SKM-1 treated with dmso at 0.1 percent for 144 hours (cell line): ENCODE measurements at regions not wholly inside any gene's neighbourhood (a gene's known extent, or its start where the extent isn't known, plus 50 kb on each side); places are given as distances from the start of the nearest gene placed in this dataset.

ENCODE experiments used
- DNase-seq: peaks from one replicate; lab custom pipeline; 2025; ENCODE audit not compliant: unreplicated experiment; lab: John Stamatoyannopoulos, UW

DNA sequence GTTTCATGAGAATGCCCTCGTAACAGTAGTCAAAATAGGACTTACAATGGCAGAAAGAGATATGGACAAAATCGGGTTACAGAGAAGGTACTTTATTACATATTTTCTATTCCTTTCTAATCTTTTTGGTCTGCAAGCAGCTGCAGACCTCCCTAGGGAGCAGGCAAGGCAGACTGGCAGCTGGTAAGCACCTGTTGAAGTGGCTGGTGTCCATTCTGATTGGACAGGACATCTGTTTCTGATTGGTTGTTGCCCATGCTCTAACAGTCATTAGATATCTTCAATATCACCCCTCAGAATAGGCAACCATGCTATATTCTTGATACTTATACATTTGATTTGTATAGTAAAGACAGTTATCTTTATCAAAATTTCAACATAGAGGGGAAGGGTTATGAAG, 606.3 kb downstream of the KCNJ2 start:
- DNase-seq, result no peak

DNA sequence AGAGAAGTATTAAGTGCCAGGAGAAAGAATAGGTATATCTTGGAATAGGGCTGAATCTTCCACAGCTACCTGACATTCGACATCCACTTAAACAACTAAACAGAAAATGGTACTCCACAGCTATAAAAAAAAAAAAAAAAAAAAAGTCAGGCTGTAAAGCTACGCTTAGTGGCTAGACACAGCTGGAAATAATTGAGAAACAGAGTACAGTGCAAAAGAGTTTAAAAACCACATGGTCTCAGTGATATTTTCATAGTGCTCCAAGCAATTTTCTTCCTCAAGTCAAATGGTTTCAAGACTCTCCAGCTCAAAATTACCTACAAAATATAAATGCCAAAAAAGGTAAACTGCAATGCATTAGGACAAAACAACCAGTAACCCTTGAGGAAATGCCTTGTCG, 607.1 kb downstream of the KCNJ2 start:
- DNase-seq, result no peak

DNA sequence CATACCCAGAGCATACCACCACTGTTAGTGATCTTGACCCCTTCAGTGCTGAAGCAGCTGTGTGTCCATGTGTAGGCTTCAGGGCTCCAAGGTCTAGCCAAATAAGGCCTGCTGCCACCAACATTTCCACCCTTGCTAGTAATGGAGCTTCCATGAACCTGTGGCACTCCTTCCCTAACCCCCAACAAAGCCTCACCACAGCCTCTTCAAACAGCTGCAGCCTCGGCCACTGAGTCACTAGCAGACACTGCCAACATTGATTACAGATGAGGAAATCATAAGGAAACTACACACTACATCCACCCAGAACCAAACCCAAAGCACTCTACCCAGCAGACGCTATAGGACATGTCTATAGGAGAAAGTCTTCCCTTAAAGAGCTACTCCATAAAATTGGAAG, 610.7 kb downstream of the KCNJ2 start:
- DNase-seq, result no peak

DNA sequence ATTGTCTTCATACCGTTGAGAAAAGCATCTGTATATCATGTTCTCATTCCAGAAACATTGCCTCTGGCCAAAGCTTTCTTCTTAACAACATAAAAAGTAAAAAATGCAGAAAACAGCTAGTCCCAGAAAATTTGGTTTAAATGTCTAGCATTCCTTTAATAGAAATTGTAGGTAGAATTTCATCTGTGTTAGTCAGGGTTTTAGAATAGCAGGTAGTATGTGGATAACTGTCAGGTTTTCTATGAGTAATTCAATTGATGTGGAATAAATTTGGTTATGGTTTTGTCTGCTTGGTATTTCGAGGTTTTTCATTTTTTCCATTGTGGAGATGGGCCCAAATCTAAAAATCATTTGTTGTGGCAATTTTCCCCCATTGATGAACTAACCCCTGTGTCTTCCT, 616.7 kb downstream of the KCNJ2 start:
- no peak for DNase-seq

DNA sequence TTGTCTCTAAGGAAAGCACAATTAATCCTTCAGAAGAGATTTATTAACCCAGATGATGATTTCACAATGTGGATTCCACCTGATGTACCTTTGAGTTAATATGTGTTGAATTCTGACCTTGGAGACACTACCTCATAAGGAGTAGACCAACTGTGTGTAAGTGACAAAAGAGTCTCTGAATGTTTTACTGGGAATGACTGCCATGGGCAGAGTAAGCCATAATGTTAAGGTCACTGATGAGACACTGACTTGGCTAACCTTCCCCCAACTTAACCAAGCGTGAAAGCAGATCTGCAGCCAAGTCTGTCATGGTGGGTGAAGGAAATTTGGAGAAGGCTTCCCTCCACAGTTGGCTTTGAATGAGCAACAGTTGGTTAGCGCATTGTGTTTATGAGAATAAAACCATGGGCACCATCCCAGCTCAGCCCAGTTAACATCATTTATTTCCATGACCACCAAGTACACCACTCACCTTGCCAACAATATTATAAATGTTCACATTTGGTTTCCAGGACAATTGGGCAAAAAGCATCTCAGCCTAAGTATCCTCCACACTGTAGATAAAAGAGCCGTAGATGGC, 618.5 kb downstream of the KCNJ2 start:
- DNase-seq, result no peak

DNA sequence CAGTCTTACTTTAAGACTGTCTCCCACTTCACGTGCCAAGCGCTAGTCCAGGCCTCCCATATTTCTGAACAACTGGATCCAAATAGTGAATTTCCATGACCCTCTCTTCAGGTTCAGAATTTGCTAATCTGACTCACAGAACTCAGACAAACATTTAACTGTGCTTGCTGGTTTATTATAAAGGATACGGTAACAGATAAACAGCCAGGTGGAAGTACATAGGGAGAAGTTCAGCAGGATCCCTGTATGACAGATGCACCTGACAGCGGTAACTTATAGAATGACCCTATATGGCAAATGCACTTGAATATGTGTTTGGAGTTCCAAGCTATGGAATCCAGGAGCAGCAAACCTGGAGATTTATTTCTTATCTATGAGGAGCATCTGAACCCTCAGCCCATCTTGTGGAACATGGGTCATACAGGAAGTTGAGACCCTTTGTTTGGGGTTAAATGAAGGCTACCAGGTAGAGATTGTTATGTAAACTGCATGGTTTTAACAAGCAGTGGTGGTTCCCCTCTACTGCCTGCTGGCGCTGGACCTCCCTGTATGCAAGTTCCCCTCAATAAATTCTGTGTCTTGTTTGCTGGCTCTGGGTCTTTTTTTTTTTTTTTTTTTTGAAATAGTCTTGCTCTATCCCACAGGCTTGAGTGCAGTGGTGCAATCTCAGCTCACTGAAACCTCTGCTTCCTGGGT, 622.6 kb downstream of the KCNJ2 start:
- no peak for DNase-seq

DNA sequence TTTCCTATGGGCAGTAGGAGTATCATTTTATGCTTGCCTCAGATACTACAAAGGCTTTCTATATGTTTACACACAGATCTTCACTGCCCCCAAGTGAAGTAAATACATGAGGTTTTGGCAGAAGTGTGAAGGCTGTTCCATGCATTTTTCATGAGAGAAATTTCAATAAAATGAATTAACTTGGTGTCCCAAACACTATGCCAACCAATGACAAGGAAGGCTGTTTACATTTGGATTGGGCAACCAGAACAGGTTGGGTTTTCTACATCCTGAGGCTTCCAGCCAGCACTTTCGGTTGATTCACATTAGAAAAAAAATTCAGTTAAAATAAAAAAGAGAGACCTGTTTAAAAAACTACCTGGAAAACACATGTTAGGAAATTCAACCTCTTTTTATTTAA, 625.4 kb downstream of the KCNJ2 start:
- no peak for DNase-seq

DNA sequence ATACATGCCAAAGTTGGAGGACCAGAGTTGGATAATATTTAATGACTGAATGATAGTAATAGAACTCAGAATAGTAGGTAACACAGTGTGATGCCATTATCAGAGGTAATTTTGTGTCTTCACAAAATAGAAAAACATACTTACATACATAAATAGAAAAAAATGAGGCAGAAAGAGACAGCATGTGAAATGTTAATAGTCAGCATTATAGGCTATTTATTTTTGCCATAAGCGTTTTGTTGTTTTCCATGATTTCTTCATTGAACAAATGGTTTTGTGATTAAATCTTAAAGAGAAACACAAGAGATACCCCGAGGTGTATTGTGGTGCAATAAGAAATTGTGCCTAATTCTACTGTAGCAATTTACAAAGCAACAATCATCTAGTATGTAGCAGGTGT, 626.3 kb downstream of the KCNJ2 start:
- DNase-seq, result no peak

DNA sequence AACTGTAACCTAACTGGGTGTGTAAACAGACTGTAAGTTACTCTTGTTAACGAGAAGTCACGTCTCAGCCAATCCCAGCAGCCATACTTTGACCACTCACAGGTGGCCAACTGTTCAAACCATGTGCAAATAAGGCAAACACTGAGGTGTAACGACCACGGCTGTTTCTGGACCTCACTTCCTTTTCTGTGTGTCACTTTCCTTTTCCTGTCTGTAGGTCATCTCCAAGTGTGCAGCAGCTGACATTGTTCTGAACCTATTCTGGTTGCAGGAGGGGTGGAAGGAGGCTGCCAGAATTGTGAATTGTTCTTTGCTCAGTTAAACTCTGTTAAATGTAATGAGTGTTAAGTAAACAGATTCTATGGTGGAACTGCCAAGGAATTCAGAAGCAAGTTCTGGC, 627.4 kb downstream of the KCNJ2 start:
- no peak for DNase-seq

DNA sequence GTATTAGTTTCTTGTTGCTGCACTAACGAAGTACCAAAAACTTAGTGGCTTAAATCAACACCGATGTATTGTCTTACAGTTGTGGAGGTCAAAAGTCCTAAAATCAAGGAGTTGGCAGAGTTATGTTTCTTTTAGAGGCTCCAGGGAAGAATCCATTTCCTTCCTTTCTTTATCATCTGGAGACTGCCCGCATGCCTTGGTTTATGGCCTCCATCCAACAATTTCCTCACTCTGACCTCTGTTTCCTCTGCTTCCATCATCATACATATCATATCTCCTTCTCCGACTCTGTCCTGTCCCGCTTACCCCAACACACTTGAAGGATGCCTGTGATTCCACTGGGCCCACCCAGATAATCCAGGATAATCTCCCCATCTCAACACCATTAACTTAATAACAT, 627.8 kb downstream of the KCNJ2 start:
- DNase-seq, result no peak

DNA sequence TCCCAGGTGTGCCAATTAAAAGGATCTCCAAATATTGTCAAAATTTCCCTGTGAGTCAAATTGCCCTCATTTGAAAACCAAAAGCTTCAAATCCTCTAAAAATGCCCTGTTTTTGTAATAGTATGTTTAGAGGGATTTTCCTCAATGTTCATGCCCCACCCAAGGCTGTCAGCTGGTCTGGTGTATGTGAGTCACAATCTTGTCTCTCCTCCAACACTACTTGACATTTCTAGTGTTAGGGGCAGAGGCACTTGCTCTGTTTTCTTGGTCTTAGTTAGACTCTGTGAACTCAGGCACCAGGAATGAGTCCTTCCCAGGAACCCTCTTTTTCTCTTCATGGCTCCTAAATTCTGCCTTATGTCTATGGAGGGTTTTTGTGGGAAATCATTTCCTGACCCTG, 634.8 kb downstream of the KCNJ2 start:
- no peak for DNase-seq

DNA sequence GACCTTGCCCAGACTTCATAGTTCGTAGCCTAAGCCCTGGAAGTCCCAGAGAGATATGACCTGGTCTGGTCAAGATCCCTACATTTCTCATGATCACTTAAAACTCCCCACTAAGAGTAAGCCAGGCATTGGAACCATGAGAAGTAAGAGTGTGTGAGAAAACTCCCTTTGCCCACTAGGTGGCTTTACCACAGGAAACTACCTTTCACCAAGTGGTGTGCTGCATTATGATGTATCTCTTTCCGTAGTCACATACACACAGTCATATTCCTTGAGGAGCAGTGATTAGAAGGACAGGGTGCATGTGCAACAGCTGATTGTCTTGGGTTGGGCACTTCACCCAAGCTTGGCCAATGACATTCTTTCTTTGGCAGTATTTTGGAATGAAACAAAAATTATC, 639.3 kb downstream of the KCNJ2 start:
- no peak for DNase-seq

DNA sequence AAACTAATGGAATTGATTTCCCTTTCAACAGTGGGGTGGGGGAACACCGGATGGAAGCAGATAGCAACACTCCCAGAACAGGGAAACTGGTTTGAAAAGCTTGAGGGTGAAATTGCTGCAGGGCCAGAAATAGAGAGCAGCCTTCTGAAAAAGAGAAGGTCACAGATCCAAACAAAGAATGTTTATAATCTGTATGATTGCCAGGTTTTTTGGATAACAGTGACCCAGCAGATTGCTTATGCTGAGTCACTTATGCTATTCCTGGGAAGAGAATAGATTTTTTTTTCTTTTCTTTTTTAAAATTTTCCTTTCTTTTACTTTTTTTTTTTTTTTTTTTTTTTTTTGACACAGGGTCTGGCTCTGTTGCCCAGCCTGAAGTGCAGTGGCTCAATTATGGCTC, 641.3 kb downstream of the KCNJ2 start:
- DNase-seq, result no peak

DNA sequence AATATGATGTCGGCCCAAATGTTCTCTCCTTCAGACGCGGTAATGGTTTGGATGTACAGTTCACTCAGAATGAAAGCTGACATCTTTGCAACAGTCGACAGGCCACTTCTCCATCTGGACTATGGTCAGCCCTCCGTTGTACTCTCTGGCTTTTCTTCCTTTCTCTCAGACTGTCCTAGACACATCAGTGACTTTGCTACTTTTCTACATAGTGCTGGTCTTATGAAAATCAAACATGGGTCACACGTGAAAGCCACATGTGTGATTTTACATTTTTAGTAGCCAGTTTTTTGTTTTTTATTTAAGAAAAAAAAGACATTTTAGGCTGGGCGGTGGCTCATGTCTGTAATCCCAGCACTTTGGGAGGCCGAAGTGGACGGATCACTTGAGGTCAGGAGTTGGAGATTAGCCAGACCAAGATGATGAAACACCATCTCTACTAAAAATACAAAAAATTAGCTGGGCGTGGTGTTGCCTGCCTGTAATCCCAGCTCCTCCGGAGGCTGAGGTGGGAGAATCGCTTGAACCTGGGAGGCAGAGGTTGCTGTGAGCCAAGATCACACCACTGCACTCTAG, 644.1 kb downstream of the KCNJ2 start:
- DNase-seq, result no peak

DNA sequence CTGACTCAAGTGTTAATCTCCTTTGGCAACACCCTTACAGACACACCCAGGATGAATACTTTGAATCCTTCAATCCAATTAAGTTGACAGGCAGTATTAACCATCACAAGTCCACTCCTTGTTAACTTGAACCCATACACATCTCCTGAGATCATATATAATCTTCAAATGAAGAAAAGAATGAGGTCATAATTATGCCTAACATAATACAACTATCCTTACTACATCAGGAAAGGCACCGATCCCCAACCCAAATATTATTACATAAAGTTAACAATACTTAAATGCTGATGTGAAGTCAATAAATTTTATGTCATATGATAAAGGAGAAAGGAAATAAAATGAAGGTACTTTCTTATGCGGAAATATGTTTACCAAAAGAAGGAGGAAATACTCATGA, 649.9 kb downstream of the KCNJ2 start:
- no peak for DNase-seq

DNA sequence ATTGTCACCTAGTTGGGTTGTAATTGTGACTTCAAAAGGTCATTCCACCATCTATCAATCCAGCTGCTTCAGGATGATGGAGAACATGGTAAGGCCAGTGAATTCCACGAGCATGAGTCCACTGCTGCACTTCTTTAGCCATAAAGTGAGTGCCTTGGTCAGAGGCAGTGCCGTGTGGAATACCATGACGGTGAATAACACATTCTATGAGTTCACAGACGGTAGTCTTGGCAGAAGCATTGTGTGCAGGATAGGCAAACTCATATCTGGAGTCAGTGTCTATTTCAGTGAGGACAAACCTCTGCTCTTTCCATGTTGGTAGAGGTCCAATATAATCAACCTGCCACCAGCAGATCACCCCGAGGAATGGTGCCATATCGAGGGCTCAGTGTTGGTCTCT, 650.9 kb downstream of the KCNJ2 start:
- DNase-seq, result no peak

DNA sequence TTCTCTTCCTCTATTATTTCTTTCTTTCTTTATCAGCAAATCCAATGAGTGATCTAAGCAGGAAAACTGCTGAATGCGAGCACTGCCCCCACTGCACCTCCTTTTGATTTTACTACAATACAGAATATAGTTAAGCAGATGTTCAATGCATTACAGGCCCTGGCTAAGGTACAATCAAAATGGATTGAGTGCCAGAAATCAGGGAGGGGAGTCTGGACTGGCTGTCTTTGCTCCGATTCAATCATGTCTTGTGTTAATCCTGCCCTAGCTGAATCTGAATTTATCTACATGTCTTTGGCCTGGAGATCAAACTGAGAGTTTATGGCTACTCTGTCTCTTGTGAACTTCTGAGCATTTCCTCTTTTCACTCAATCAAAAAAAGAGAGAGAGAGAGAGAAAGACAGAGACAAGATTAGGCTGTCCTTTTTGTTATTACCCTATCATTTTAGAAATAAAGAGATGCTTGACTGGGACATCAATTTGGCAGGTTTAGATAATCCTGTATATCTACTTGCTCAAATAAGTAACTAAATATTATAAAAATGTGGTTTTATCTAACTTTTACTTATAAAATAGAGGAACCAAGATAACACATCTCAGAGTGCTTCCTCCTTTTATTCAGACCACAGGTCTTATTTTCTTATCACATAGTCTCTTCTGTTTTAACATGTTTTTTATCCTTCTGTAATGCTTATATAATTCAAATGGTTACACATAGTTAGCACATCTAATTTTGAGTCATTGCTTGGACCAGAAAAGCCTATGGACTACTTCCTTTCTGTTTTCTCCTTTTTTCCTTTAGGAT, 656.2 kb downstream of the KCNJ2 start:
- DNase-seq, result peak; percentile 30

DNA sequence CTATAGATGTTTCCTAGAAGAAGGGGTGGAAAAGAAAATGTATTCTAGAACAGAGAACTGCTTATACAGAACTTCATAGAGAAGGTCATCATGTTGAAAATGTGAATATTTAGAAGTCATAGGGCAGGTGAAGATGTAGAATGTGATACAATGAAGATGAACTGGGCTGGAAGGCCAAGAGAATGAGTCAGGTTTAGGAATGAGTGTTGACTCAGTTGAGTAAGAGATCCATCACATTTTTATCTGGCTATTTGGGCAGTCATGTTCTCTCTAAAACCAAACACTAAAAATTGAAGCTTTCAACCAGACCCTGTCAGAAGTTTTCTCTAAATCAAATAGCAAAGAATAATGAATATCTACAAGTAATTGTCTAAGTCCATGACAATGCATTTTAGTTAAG, 660.5 kb downstream of the KCNJ2 start:
- no peak for DNase-seq

DNA sequence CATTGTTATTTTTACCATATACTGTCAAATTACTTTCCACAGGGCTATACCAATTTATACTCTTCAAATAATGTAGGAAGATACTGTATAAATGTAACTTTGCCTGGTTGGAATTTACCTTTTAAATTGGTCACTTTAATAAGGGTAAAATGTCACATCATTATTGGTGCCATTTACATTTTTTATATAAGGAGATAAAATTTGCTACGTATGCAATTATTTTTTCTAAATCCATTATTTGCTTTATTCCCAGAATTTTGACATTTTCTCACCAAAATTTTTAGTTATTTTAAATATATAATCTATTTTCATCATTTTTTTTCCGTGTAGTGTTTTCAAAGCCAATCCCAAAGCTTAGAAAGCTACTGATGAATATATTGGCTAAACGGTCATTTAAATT, 664.7 kb downstream of the KCNJ2 start:
- no peak for DNase-seq

DNA sequence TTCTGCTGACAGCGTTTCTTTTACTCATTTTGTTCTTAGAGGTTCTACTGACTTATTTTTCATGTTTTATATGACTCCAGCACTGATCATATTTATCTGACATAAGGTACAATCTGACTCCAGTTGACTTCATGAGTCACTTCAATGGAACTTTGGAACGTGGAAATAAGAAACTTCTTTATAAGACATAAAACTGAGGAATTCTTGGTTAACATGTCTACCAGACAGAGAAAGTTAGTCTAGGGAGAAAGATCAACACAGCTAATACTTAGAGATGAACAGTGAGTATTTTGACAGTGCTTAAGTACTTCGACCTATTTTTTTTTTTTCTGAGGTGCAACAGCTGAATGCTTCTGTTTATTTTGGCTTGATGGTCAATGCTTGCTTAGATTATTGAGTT, 679.5 kb downstream of the KCNJ2 start:
- no peak for DNase-seq

DNA sequence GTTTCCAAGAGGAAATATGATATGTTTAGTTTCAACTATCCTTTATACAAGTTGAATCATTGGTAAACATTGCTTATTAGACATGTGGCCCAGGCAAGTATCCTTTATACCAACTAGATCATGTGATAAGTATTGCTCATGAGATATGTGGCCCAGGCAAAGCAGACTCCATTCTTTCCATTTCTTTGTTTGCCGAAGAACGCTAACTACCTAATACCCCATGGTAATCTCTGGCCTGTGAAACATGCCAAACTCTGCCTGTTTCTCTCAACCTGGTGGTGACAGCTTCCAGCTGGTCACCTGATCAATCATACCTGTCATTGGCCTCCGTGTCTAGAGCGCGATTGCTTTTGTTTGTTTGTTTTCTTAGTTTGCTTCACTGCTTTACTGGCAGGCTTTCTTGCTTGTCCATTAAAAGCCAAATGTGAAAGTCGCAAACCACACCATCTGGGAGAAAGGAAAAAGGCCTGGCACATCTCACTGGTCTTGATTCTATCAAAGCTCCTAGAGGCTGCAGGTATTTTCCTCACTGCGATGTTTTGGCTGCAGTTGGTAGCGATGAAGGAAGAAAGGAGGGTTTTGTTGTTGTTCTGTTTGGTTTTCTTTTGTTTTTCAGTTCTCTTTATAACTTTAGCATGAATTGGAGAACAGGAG, 686.2 kb downstream of the KCNJ2 start:
- no peak for DNase-seq

DNA sequence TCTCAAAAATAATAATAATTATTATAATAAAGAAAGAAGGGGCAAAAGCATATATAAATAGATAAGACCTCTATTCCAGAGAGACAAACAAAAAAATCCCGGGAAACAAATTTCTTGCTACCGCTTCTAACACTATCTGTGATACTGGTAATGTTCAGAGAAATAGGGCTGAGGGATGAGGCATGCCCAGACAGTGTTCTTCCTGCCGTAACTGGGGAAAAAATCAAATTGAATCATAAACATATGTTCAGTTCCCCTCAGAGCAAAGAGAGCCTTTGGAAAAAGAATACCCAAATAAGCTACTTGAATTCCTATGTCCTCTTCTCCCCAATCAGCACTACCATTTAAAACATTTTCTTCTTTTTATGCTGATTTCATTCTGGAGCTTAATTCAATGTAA, 688.0 kb downstream of the KCNJ2 start:
- DNase-seq, result no peak
